ENCODE measurements at regions not wholly inside any gene's neighbourhood (a gene's known extent, or its start where the extent isn't known, plus 50 kb on each side); places are given as distances from the start of the nearest gene placed in this dataset.
"Not testable (repeated sequence)": the region's sequence is repeated elsewhere in the genome, so short reads cannot be mapped to it uniquely, and the experiment has no call there.

DNA sequence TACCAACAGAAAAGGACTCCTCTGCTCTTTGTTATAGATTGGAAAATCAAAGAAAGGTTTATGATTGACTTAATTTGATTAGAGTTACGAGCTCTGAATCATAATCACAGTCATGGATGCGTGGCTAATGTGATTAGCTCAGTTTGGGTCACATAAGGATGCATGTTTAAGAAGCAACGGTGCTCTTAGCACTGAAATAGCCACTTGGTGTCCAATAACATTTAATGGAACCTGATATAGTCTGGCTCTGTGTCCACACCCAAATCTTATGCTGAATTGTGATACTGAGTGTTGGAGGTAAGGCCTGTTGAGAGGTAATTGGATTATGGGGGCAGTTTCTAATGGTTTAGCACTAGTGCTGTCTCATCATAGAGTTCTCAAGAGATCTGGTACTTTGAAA lies 501.6 kb downstream of the SLC6A15 start:
- H4K20me1 ChIP-seq (ENCODE audit: insufficient read depth, low read length) = no peaks in the 10 kb centered on the region
- no peaks in the 10 kb centered on the region for H3K9me3 ChIP-seq (ENCODE audit: insufficient read depth, low read length, severe bottlenecking)
- H3K4me1 ChIP-seq (ENCODE audit: insufficient read depth, low read length) = no peaks in the 10 kb centered on the region
- ATAC-seq (ENCODE audit: insufficient read depth, low read depth) = no peak
- H3K4me3 ChIP-seq (ENCODE audit: low read depth in 1 of 2, low read length in 2 of 2) = no peak overlapping the region
- H3K27ac ChIP-seq (ENCODE audit: low read length) = no peak overlapping the region
- H3K36me3 ChIP-seq (ENCODE audit: insufficient read depth, low read length) = no peaks in the 10 kb centered on the region
- no peak overlapping the region for H3K4me2 ChIP-seq (ENCODE audit: insufficient read depth, low read length)
- no peaks in the 10 kb centered on the region for H3K27me3 ChIP-seq (ENCODE audit: insufficient read depth, low read length, poor library complexity)
- H3K9ac ChIP-seq (ENCODE audit: low read depth, low read length) = no peak overlapping the region
- H3K79me2 ChIP-seq (ENCODE audit: insufficient read depth, low read length) = no peaks in the 10 kb centered on the region
- no peak for DNase-seq
- no peak overlapping the region for H2AFZ ChIP-seq (ENCODE audit: low read depth, low read length)
- TF ChIP-seq CTCF (IDR thresholded peaks at IDR 0.05; ENCODE audit: borderline replicate concordance, extremely low read depth, low read length, poor library complexity, severe bottlenecking) = no peak
- no peak for TF ChIP-seq EZH2 (IDR thresholded peaks at IDR 0.05; ENCODE audit: borderline replicate concordance, low read depth, low read length, severe bottlenecking)

DNA sequence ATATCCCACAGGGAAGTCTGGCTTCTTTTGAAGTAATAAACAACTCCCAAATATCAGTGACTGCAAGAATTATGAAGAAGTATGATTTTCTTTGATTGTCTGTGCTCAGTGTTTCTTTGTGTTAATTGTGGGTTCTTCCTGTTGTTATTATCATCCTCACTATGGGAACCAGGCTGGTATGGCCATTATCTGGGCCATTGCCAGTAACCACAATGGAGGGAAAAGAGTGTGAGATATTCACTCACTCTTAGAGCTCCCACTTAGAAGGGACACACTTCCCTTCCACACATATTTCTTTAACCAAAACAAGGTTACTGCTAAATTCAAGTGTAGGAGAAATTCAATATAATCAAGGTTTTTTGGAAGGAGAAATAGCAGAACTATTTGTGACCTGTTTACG lies 503.7 kb downstream of the SLC6A15 start:
- no peak for ATAC-seq (ENCODE audit: insufficient read depth, low read depth)
- Histone ChIP-seq H3K4me3 (ENCODE audit: low read depth in 1 of 2, low read length in 2 of 2) (no peak overlapping the region), H2AFZ (ENCODE audit: low read depth, low read length) (no peak overlapping the region), H3K27me3 (ENCODE audit: insufficient read depth, low read length, poor library complexity) (no peaks in the 10 kb centered on the region), H3K9me3 (ENCODE audit: insufficient read depth, low read length, severe bottlenecking) (no peaks in the 10 kb centered on the region), H3K27ac (ENCODE audit: low read length) (no peak overlapping the region), H4K20me1 (ENCODE audit: insufficient read depth, low read length) (no peaks in the 10 kb centered on the region), H3K79me2 (ENCODE audit: insufficient read depth, low read length) (no peaks in the 10 kb centered on the region), H3K36me3 (ENCODE audit: insufficient read depth, low read length) (no peaks in the 10 kb centered on the region), H3K4me2 (ENCODE audit: insufficient read depth, low read length) (no peak overlapping the region), H3K9ac (ENCODE audit: low read depth, low read length) (no peak overlapping the region), H3K4me1 (ENCODE audit: insufficient read depth, low read length) (no peaks in the 10 kb centered on the region)
- TF ChIP-seq CTCF (IDR thresholded peaks at IDR 0.05; ENCODE audit: borderline replicate concordance, extremely low read depth, low read length, poor library complexity, severe bottlenecking) = no peak
- TF ChIP-seq EZH2 (IDR thresholded peaks at IDR 0.05; ENCODE audit: borderline replicate concordance, low read depth, low read length, severe bottlenecking) = no peak
- no peak for DNase-seq

GRCh38 chr12:84406720-84407119 lies 505.9 kb downstream of the SLC6A15 start:
- H2AFZ ChIP-seq (ENCODE audit: low read depth, low read length); H3K36me3 ChIP-seq (ENCODE audit: insufficient read depth, low read length); H3K4me3 ChIP-seq (ENCODE audit: low read depth in 1 of 2, low read length in 2 of 2); H3K27me3 ChIP-seq (ENCODE audit: insufficient read depth, low read length, poor library complexity); H3K9me3 ChIP-seq (ENCODE audit: insufficient read depth, low read length, severe bottlenecking); H3K4me1 ChIP-seq (ENCODE audit: insufficient read depth, low read length); H3K9ac ChIP-seq (ENCODE audit: low read depth, low read length); ATAC-seq (ENCODE audit: insufficient read depth, low read depth); DNase-seq; H4K20me1 ChIP-seq (ENCODE audit: insufficient read depth, low read length); H3K27ac ChIP-seq (ENCODE audit: low read length); H3K4me2 ChIP-seq (ENCODE audit: insufficient read depth, low read length); H3K79me2 ChIP-seq (ENCODE audit: insufficient read depth, low read length): not testable (repeated sequence)

DNA sequence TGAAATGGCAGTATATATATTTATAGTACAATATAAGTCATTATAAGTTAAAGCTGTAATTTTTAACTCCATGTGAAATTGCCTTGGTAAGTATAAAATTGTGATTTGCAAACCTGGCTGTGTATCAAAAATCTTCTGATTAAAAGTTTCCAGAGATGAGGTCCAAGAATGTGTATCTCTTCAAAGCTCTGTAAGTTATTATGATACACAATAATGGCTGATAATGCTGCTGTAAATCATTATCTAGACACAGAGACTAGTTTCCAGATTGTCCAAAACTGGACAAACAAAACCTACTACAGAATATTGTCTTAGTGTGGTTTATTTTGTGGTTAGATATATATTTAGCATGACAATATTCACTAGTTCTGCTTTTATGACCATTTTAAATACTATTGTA lies 514.8 kb downstream of the SLC6A15 start:
- H3K4me3 ChIP-seq (ENCODE audit: low read depth in 1 of 2, low read length in 2 of 2) = no peak overlapping the region
- H3K27ac ChIP-seq (ENCODE audit: low read length) = no peak overlapping the region
- no peaks in the 10 kb centered on the region for H3K36me3 ChIP-seq (ENCODE audit: insufficient read depth, low read length)
- DNase-seq (no peak), ATAC-seq (ENCODE audit: insufficient read depth, low read depth) (no peak)
- H3K9ac ChIP-seq (ENCODE audit: low read depth, low read length) = no peak overlapping the region
- H3K9me3 ChIP-seq (ENCODE audit: insufficient read depth, low read length, severe bottlenecking) = peaks cover 2% of the 10 kb centered on the region
- no peak overlapping the region for H2AFZ ChIP-seq (ENCODE audit: low read depth, low read length)
- no peak for TF ChIP-seq CTCF (IDR thresholded peaks at IDR 0.05; ENCODE audit: borderline replicate concordance, extremely low read depth, low read length, poor library complexity, severe bottlenecking)
- no peak for TF ChIP-seq EZH2 (IDR thresholded peaks at IDR 0.05; ENCODE audit: borderline replicate concordance, low read depth, low read length, severe bottlenecking)
- no peaks in the 10 kb centered on the region for H3K4me1 ChIP-seq (ENCODE audit: insufficient read depth, low read length)
- H4K20me1 ChIP-seq (ENCODE audit: insufficient read depth, low read length) = no peaks in the 10 kb centered on the region
- no peak overlapping the region for H3K4me2 ChIP-seq (ENCODE audit: insufficient read depth, low read length)
- H3K27me3 ChIP-seq (ENCODE audit: insufficient read depth, low read length, poor library complexity) = no peaks in the 10 kb centered on the region
- H3K79me2 ChIP-seq (ENCODE audit: insufficient read depth, low read length) = no peaks in the 10 kb centered on the region

Measured in DND-41 (cell line).